ENCODE measurements at regions not wholly inside any gene's neighbourhood (a gene's known extent, or its start where the extent isn't known, plus 50 kb on each side); places are given as distances from the start of the nearest gene placed in this dataset.

GRCh38 chr6:29884261-29884660, 56.6 kb downstream of the HLA-G start:
- no peak for DNase-seq

- peak in 1 of 2 experiments; percentile 46 for DNase-seq
These were observed 55.6 kb upstream of the HLA-A start for GRCh38 chr6:29886701-29887100.

- DNase-seq = peak; percentile 28 to 44
These were observed 55.0 kb upstream of the HLA-A start for GRCh38 chr6:29887330-29887818.

GRCh38 chr6:29887819-29888776, 54.2 kb upstream of the HLA-A start:
- DNase-seq = peak; percentile 23 to 25
